D341Med (cell line): ENCODE measurements at regions not wholly inside any gene's neighbourhood (a gene's known extent, or its start where the extent isn't known, plus 50 kb on each side); places are given as distances from the start of the nearest gene placed in this dataset.
A peak's percentile ranks its signal among the peaks of the same experiment; 100 is the strongest.

Source experiments
- DNase-seq: peaks from one replicate; pipeline ENCODE4 v3.0.0; 2012; ENCODE audit warnings: low spot score

DNA sequence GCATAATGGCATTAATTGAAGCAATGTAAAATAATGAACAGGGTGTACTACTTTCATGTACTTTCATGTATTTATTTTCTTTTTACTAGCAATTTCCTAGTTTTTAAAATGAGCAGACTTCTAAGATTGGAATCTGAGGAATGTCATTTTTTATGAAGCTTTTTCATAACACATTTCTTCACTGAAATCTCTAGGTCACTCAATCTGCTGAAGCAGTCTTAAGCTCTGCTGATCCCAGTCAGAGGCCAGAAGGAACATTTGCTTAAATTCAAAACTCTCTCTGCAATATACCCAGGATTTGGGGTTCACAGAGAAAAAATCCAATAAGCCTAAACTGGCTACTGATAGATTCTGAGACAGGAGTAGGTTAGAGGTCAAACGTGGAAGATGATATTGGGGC lies 73.6 kb upstream of the CNTN1 start:
- DNase-seq, result no peak

DNA sequence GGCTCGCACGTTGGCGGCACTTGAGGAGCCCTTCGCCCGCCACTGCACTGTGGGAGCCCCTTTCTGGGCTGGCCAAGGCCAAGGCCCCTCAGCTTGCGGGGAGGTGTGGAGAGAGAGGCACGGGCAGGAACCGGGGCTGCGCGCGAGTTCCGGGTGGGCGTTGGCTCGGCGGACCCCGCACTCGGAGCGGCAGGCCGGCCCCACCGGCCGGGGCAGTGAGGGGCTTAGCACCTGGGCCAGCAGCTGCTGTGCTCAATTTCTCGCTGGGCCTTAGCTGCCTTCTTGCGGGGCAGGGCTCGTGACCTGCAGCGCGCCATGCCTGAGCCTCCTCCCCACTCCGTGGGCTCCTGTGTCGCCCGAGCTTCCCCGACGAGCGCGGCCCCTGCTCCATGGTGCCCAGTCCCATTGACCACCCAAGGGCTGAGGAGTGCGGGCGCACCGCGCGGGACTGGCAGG lies 71.6 kb upstream of the CNTN1 start:
- no peak for DNase-seq

DNA sequence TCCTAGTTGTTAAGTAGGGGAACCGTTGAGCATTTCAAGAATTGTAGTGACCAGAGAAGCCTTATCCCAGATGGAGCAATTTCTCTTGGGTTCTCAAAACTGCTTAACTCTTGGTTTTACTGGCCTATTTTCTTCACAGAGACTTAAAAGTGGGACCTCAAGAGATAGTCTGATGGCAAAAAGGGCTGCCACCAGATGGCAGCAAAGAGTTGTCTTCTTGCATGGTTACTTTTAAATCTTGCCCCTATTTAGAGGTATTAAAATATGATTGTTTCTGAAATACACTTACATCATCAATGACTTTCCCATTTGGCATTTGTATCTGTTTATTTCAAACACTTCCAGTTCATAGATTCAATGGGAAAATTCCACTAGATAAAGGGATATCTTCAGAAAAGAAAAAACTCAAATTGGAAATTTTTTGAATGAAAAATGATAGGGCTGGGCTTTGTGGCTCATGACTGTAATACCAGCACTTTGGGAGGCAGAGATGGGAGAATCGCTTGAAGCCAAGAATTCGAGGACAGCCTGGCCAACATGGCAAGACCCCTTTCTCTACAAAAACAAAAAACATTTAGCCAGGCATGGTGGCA lies 69.9 kb upstream of the CNTN1 start:
- peak; percentile 53 for DNase-seq

DNA sequence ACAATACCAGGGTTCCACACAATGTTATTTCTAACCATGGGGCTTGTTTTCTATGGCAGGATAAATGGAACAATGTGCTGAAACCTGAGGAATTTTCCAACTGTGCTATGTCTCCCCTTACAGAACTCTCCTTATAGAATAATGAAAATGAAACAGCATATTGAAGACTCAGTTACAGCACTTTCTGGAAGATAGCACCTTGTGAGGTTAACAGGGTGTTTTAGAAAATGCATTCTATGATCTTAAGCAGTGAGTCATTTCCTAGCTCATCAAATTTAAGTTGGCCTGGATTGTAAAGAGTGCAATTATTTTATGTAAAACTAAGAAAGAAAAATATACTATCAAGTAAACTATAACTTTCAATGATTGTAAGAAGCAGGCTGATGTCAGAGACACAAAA lies 60.1 kb upstream of the CNTN1 start:
- DNase-seq, result no peak

DNA sequence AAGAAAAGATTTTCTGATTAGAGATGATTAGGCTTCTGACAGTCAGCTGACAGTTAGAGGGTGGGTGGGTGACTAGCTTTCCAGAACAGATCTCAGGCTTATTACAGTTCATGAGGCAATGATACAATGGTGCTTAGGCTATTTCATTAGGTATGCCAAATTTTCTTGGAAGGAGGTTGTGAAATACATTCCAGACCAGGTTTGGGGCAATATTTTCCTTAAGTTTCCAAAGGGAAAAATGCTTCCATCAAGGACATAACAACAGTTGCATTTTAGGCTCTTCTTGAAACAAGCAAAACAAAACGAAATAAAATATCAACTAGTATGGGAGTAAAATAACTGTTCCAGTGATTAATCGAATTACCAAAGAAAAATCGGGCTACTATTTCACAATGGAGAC lies 59.3 kb upstream of the CNTN1 start:
- DNase-seq, result no peak

DNA sequence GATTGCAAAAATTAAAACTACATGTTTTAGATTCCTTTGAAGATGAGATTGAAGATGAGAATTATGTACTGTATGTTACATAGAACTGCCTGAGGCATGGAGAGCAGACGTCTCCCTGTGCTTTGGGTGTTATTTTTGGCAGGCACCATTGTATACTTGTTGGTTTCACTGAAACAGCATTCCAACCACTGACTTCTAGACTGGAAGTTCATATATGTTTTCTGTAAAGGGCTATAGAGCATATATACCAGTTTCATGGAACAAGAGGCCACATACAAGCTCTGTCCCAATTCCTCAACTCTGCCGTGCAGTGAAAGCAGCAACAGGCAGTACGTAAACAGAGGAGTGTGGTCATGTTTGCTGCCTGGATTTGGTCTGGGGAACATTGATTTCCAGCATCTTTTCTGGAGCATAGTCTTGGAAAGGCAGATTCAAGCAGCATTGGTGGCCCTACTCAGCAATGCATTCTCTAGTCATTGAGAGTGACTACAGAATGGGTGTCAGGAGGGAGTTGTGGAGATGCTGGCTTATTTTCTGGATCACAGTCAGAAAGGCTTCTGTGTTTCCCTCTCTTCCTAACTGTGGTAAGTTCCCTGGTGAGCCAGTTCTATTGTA lies 57.6 kb upstream of the CNTN1 start:
- DNase-seq, result no peak

DNA sequence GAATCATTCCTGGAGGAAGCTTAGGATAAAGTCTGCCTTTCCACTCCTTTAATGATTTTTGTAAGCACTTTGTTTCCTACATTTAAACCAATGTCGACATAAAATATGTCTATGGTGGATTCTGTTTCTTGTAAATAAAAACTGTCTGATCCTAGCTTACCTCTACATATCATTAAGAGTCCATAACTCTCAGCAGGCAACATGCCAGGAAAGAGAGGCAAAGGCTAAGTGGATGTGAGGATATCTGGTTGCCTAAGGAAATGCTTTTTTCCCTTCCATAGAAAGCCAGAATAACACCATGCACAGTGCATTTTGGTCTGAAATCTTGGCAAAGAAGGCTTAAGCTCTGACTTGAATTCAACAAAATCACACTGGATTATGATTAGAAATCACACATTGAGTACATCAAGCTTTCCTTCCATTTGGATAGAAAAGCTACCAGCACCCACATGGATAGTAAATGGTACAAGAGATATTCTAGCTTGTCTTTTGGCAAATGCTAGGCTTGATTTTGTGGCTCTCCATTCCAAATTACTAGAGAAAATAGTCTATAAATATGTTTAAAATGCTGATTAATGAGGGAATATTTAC lies 57.0 kb upstream of the CNTN1 start:
- no peak for DNase-seq
